Nephron (organoid): ENCODE measurements at regions not wholly inside any gene's neighbourhood (a gene's known extent, or its start where the extent isn't known, plus 50 kb on each side); places are given as distances from the start of the nearest gene placed in this dataset.

ENCODE experiments used
- H3K27ac Mint-ChIP-seq, 3 experiments: 2 replicates each; pipeline ENCODE4 v1.8.0; 2020; ENCODE audit warnings: mixed read lengths in 3 of 3, mild to moderate bottlenecking in 2 of 3, moderate library complexity in 1 of 3
- H3K27me3 Mint-ChIP-seq: 2 replicates; pipeline ENCODE4 v1.8.0; 2021; ENCODE audit warnings: low read depth, mild to moderate bottlenecking, moderate library complexity, mixed read lengths
- H3K36me3 Mint-ChIP-seq: 2 replicates; pipeline ENCODE4 v1.8.0; 2020; ENCODE audit warnings: low read depth, mixed read lengths
- H3K4me1 Mint-ChIP-seq: 2 replicates; pipeline ENCODE4 v1.8.0; 2020; ENCODE audit warnings: mixed read lengths
- H3K4me3 Mint-ChIP-seq, 3 experiments: 2 replicates each; pipeline ENCODE4 v1.8.0; 2020; ENCODE audit warnings: mild to moderate bottlenecking in 3 of 3, mixed read lengths in 3 of 3, moderate library complexity in 2 of 3
- H3K9me3 Mint-ChIP-seq: 2 replicates; pipeline ENCODE4 v1.8.0; 2020; ENCODE audit warnings: mixed read lengths
- TF ChIP-seq, protein P1 (sequence below), 3 experiments: fragments of 200-600 bp; sonication (generic); IDR thresholded peaks; one replicate each; pipeline ENCODE4 v1.5.0; 2021; ENCODE audit warnings: antibody characterized with exemption in 3 of 3; ENCODE audit not compliant: unreplicated experiment in 3 of 3

DNA sequence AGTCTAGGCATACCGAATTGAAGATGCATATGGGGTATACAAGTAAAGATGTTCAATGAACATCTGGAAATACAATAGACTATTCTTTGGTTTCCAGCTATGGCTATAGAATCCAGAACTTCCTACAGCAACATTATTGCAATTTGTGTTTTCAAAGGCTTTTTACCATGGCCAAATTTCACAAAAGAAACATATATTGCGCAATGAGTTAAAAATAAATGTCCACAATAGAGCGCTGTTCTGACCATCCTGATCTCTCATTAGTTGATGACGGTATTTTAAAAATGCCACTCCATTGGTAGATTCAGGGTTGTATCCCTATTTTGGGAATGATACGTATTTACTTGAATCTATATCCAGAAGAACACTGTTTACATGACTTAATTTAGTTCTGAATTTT lies 139.2 kb downstream of the LINC00632 start:
- H3K36me3 Mint-ChIP-seq, result no peaks in the 10 kb centered on the region
- no peaks in the 10 kb centered on the region for H3K4me1 Mint-ChIP-seq
- H3K27me3 Mint-ChIP-seq, result peaks cover 4% of the 10 kb centered on the region
- no peak overlapping the region for H3K27ac Mint-ChIP-seq
- TF ChIP-seq, protein P1, sequence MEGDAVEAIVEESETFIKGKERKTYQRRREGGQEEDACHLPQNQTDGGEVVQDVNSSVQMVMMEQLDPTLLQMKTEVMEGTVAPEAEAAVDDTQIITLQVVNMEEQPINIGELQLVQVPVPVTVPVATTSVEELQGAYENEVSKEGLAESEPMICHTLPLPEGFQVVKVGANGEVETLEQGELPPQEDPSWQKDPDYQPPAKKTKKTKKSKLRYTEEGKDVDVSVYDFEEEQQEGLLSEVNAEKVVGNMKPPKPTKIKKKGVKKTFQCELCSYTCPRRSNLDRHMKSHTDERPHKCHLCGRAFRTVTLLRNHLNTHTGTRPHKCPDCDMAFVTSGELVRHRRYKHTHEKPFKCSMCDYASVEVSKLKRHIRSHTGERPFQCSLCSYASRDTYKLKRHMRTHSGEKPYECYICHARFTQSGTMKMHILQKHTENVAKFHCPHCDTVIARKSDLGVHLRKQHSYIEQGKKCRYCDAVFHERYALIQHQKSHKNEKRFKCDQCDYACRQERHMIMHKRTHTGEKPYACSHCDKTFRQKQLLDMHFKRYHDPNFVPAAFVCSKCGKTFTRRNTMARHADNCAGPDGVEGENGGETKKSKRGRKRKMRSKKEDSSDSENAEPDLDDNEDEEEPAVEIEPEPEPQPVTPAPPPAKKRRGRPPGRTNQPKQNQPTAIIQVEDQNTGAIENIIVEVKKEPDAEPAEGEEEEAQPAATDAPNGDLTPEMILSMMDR (IDR thresholded peaks at IDR 0.05; ENCODE audit: unreplicated experiment in 3 of 3), result no peak
- H3K9me3 Mint-ChIP-seq, result peaks cover 10% of the 10 kb centered on the region
- no peak overlapping the region for H3K4me3 Mint-ChIP-seq

DNA sequence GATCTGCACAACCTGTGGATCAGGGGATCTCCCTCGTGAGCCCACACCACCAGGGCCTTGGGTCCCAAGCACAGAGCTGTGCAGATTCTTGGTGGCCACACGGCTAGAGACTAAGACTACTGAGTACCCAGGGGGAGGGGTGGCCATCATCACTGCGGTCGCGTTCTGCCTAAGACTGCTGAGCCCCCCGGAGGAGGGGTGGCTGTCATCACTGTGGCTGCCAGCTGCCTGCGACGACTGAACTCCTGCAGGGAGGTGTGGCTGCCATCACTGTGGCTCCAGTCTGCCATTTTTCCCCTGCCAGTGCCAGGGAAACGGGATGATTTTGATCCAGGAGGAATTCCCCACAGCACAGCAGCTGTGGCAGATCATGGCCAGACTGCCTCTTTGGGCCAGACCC lies 141.7 kb upstream of the SPANXB1 start:
- TF ChIP-seq, protein P1 (IDR thresholded peaks at IDR 0.05; ENCODE audit: unreplicated experiment in 3 of 3), result no peak
- peaks cover 20% of the 10 kb centered on the region for H3K9me3 Mint-ChIP-seq
- no peak overlapping the region for H3K27ac Mint-ChIP-seq
- H3K4me1 Mint-ChIP-seq, result no peaks in the 10 kb centered on the region
- no peak overlapping the region for H3K4me3 Mint-ChIP-seq
- H3K27me3 Mint-ChIP-seq, result no peaks in the 10 kb centered on the region
- no peaks in the 10 kb centered on the region for H3K36me3 Mint-ChIP-seq

DNA sequence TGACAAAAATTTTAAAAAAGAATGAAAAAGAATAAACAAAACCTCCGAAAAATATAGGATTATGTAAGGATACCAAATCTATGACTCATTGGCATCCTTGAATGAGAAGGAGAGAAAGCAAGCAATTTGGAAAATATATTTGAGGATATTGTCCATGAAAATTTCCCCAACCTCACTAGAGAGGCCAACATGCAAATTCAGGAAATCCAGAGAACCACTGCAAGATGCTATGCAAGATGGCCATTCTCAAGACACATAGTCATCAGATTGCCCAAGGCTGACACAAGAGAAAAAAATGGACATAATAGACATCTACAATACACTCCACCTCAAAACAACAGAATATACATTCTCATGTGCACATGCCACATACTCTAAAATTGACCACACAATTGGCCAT lies 135.9 kb upstream of the SPANXB1 start:
- Mint-ChIP-seq H3K4me1 (no peaks in the 10 kb centered on the region), H3K9me3 (peaks cover 23% of the 10 kb centered on the region), H3K36me3 (no peaks in the 10 kb centered on the region), H3K27me3 (no peaks in the 10 kb centered on the region), H3K4me3 (no peak overlapping the region), H3K27ac (no peak overlapping the region)
- TF ChIP-seq, protein P1 (IDR thresholded peaks at IDR 0.05; ENCODE audit: unreplicated experiment in 3 of 3), result no peak

DNA sequence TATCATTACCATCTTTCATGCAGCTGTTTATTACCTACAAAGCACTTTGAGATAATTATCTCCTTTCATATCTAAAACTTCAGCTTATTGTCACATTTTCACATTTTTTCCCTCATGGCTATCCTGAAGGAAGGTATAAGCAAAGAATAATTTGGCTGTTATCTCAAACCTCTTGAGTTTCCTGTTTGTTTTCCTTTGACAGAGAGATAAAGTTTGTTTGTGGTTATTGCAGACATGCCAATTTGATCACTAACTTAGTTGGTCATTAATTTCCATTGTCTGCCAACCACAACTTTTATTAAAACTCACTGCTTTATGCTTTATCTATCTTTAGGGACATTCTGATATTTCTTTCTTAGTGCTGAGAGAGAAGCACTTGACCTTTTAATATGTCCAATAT lies 89.8 kb upstream of the SPANXB1 start:
- Mint-ChIP-seq H3K9me3 (peaks cover 5% of the 10 kb centered on the region), H3K4me3 (no peak overlapping the region), H3K27ac (no peak overlapping the region), H3K27me3 (no peaks in the 10 kb centered on the region), H3K36me3 (no peaks in the 10 kb centered on the region), H3K4me1 (no peaks in the 10 kb centered on the region)
- TF ChIP-seq, protein P1 (IDR thresholded peaks at IDR 0.05; ENCODE audit: unreplicated experiment in 3 of 3), result no peak

DNA sequence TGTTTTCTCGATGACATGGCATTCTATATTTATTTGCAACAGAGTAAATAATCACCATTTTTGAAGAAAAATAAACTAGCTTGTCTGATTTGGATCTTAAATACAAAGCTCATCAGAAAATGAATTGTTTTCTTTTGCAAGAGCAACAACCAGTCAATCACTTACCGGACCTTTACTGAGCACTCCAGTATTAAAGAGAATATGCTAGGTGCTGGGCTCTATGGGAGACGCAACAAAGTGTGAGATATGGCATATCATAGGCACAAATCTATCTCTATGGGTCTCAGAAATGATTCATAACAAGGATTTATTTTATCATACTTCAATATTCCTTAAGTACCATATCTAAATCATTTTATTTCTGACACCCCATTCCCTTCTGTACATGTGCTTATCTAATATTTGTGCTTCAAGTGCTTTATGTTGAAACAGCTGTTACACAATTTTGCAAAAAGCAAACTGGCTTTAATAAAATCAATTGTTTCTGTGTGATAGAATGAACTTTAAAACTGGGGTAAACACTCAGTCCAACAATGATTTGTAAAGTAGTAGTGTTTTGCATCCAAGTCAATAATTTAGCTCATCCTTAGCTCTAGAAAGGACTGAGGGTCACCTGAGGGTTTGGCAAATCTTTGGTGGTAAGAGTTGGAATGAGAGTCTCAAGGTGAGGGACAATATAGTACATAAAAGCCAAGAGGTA lies 88.4 kb upstream of the SPANXB1 start:
- H3K9me3 Mint-ChIP-seq, result peaks cover 4% of the 10 kb centered on the region
- no peak overlapping the region for H3K27ac Mint-ChIP-seq

More for the DNA sequence above, 88.4 kb upstream of the SPANXB1 start:
- TF ChIP-seq, protein P1 (IDR thresholded peaks at IDR 0.05; ENCODE audit: unreplicated experiment in 3 of 3), result no peak
- H3K4me1 Mint-ChIP-seq, result no peaks in the 10 kb centered on the region
- H3K27me3 Mint-ChIP-seq, result no peaks in the 10 kb centered on the region
- no peaks in the 10 kb centered on the region for H3K36me3 Mint-ChIP-seq
- H3K4me3 Mint-ChIP-seq, result no peak overlapping the region
